ENCODE measurements at regions not wholly inside any gene's neighbourhood (a gene's known extent, or its start where the extent isn't known, plus 50 kb on each side); places are given as distances from the start of the nearest gene placed in this dataset.

- TF ChIP-seq, protein P1, sequence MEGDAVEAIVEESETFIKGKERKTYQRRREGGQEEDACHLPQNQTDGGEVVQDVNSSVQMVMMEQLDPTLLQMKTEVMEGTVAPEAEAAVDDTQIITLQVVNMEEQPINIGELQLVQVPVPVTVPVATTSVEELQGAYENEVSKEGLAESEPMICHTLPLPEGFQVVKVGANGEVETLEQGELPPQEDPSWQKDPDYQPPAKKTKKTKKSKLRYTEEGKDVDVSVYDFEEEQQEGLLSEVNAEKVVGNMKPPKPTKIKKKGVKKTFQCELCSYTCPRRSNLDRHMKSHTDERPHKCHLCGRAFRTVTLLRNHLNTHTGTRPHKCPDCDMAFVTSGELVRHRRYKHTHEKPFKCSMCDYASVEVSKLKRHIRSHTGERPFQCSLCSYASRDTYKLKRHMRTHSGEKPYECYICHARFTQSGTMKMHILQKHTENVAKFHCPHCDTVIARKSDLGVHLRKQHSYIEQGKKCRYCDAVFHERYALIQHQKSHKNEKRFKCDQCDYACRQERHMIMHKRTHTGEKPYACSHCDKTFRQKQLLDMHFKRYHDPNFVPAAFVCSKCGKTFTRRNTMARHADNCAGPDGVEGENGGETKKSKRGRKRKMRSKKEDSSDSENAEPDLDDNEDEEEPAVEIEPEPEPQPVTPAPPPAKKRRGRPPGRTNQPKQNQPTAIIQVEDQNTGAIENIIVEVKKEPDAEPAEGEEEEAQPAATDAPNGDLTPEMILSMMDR (IDR thresholded peaks at IDR 0.05) = no peak
- TF ChIP-seq POLR2A (IDR thresholded peaks at IDR 0.05) = no peak
Measured at GRCh38 chr1:195763907-195764374, 844.3 kb downstream of the KCNT2 start.

Data from thyroid gland (tissue), 4 donors.